NT2/D1 (cell line): ENCODE measurements at regions not wholly inside any gene's neighbourhood (a gene's known extent, or its start where the extent isn't known, plus 50 kb on each side); places are given as distances from the start of the nearest gene placed in this dataset.

Experiments
- DNase-seq: peaks from one replicate; pipeline ENCODE4 v3.0.0-alpha.2; 2011; ENCODE audit warnings: low read depth, low spot score
- H3K27me3 ChIP-seq: 2 replicates; pipeline ENCODE4 v1.6.0; 2011; ENCODE audit warnings: mild to moderate bottlenecking; ENCODE audit not compliant: insufficient read length, insufficient read depth
- H3K36me3 ChIP-seq: 2 replicates; pipeline ENCODE4 v1.6.1; 2011; ENCODE audit warnings: mild to moderate bottlenecking, low read length, mixed read lengths; ENCODE audit not compliant: insufficient read depth, insufficient read length
- H3K4me1 ChIP-seq: 2 replicates; pipeline ENCODE4 v1.5.1; 2011; ENCODE audit not compliant: insufficient read depth, insufficient read length
- H3K4me3 ChIP-seq: 2 replicates; pipeline ENCODE4 v1.5.1; 2011; ENCODE audit warnings: low read depth; ENCODE audit not compliant: insufficient read length
- H3K9ac ChIP-seq: 2 replicates; pipeline ENCODE4 v1.6.0; 2011; ENCODE audit warnings: low read depth; ENCODE audit not compliant: insufficient read length
- H3K9me3 ChIP-seq: 2 replicates; pipeline ENCODE4 v1.5.1; 2011; ENCODE audit warnings: mild to moderate bottlenecking, low read length; ENCODE audit not compliant: insufficient read depth
- SUZ12 ChIP-seq: IDR thresholded peaks from 2 replicates; pipeline ENCODE4 v1.6.1; 2011; ENCODE audit not compliant: insufficient read length, insufficient read depth; ENCODE audit errors: extremely low read depth
- YY1 ChIP-seq: IDR thresholded peaks from 2 replicates; pipeline ENCODE4 v1.6.1; 2011; ENCODE audit not compliant: insufficient read length, insufficient read depth
- ZNF274 ChIP-seq: IDR thresholded peaks from 2 replicates; pipeline ENCODE4 v1.6.1; 2011; ENCODE audit warnings: mild to moderate bottlenecking, low read depth, low read length

DNA sequence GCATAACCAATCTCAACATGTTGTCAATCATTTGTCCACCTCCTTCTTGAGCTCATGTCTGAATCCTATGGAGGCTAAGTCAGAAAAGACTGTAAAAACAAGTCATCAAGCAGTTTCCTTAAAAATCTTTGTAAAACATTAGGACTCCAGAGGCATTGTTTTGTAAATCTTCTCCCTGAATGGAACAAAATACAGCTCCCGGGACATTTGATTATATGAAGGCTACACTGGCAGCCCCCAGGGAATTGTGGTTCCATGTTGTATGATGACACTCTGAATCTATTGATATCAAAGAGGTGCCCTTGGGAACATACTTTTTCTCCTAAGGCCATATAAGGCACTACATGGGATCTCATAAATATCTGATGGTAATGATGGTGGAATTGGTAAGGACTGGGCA lies 83.2 kb upstream of the NUDT12 start:
- peaks cover 2% of the 10 kb centered on the region for H3K4me1 ChIP-seq
- H3K4me3 ChIP-seq = no peak overlapping the region
- H3K9ac ChIP-seq = no peak overlapping the region
- H3K9me3 ChIP-seq = no peaks in the 10 kb centered on the region
- H3K27me3 ChIP-seq = no peaks in the 10 kb centered on the region
- H3K36me3 ChIP-seq = no peaks in the 10 kb centered on the region
- TF ChIP-seq SUZ12 (no peak), ZNF274 (no peak), YY1 (no peak)
- DNase-seq = no peak

DNA sequence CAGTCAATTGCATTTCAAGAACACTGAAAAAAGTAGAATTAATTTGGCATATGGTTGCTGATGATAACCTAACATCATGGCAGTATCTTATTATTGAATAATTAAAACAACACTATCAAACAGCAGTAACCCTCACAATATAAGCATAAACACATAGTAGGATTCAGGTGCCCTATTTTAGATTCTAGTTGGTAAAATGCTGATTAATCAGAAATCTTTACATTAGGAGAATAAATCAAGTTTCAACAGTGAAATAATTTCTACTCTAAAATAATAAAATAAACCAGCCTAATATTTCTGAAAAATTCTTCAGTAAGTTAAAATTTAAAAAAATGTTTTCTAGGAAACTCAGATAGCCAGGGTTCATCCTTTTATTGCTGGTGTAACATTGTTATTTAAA lies 76.4 kb upstream of the NUDT12 start:
- DNase-seq = no peak
- H3K36me3 ChIP-seq = no peaks in the 10 kb centered on the region
- no peak for TF ChIP-seq YY1
- TF ChIP-seq SUZ12 = no peak
- no peak for TF ChIP-seq ZNF274
- no peak overlapping the region for H3K9ac ChIP-seq
- no peaks in the 10 kb centered on the region for H3K27me3 ChIP-seq
- no peaks in the 10 kb centered on the region for H3K9me3 ChIP-seq
- no peak overlapping the region for H3K4me3 ChIP-seq
- no peaks in the 10 kb centered on the region for H3K4me1 ChIP-seq

DNA sequence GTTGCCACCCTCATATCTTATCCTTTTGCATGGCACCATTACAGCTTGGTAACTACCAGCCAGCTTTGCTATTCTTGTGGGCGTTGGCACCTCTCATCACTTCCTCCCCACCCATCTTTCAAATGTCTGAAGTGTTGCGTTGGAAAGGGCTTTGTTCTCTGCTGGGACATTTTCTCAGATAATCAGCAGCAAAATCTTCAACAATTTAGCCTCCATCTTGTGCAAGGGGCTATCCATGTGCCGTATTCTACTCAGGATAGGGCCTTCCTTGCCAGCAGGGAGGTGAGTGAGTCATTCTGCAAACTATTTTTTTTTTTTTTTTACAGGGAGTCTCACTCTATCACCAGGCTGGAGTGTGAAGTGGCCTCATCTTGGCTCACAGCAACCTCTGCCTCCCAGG lies 62.1 kb upstream of the NUDT12 start:
- TF ChIP-seq YY1 (no peak), ZNF274 (no peak), SUZ12 (no peak)
- H3K36me3 ChIP-seq = no peaks in the 10 kb centered on the region
- H3K4me3 ChIP-seq = no peak overlapping the region
- H3K9ac ChIP-seq = no peak overlapping the region
- H3K9me3 ChIP-seq = no peaks in the 10 kb centered on the region
- no peak for DNase-seq
- H3K4me1 ChIP-seq = no peaks in the 10 kb centered on the region
- H3K27me3 ChIP-seq = no peaks in the 10 kb centered on the region

DNA sequence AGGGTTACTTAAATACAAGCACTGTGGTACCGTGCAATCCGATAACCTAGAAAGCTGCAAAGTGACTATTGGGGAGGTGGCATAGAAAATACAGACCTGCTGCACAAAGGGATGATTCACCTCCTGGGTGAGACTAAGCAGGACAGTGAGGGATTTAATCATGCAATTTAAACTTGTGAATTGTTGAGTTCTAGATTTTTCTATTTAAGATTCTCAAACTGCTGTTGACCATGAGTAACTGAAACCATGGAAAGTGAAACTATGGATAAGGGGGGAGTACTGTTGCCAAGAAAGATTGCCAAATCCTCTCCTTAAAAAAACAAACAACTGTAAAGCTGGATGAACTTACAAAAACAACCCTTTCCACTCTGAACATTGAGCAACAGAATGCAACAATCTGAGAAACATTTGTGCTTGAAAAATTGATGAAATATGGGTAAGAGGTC lies 61.5 kb upstream of the NUDT12 start:
- Histone ChIP-seq H3K4me3 (no peak overlapping the region), H3K9ac (no peak overlapping the region), H3K36me3 (no peaks in the 10 kb centered on the region), H3K27me3 (no peaks in the 10 kb centered on the region), H3K9me3 (no peaks in the 10 kb centered on the region), H3K4me1 (no peaks in the 10 kb centered on the region)
- no peak for DNase-seq
- TF ChIP-seq SUZ12 (no peak), ZNF274 (no peak), YY1 (no peak)

DNA sequence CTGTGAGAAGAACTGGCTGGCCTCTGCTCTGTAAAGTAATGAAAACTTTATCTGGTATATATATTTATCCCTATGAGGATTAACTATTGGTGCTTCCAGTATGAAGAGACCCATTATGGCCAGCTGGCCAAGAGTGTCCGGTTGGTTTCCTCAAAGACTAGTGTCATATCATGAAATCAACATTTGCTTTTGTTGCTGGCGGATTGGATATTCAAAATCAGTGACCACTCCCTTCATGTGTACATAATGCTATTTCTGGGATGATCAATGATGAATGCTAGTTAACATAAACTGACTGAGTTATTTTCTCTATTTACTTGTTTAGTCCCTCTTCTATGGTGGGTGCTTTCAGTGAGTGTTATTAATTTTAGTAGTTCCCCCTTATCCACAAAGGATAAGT lies 60.8 kb upstream of the NUDT12 start:
- no peaks in the 10 kb centered on the region for H3K27me3 ChIP-seq
- no peak overlapping the region for H3K4me3 ChIP-seq
- no peak overlapping the region for H3K9ac ChIP-seq
- H3K36me3 ChIP-seq = no peaks in the 10 kb centered on the region
- TF ChIP-seq ZNF274 = no peak
- TF ChIP-seq YY1 = no peak
- no peak for TF ChIP-seq SUZ12
- H3K9me3 ChIP-seq = no peaks in the 10 kb centered on the region
- DNase-seq = no peak
- no peaks in the 10 kb centered on the region for H3K4me1 ChIP-seq

DNA sequence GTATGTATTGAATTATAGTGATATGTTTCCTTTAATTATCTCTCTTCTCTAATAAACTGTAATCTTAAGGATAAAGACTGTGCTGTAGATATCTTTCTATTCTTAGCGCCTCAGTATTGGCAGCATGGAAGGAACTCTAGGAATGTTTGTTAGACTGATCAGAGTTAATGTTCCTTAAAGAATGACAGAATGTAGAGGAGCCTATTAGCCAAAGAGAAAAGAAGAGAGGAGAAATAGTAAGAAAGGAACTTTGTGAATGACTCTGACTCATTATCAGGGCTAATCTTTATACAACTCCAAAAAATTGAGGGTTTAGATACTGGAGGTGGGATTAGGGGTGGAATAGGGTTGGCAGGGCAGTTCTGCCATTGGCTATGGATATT lies 59.0 kb upstream of the NUDT12 start:
- Histone ChIP-seq H3K36me3 (no peaks in the 10 kb centered on the region), H3K27me3 (no peaks in the 10 kb centered on the region), H3K9ac (no peak overlapping the region), H3K4me1 (no peaks in the 10 kb centered on the region), H3K4me3 (no peak overlapping the region), H3K9me3 (no peaks in the 10 kb centered on the region)
- no peak for DNase-seq
- no peak for TF ChIP-seq YY1
- no peak for TF ChIP-seq ZNF274
- no peak for TF ChIP-seq SUZ12

DNA sequence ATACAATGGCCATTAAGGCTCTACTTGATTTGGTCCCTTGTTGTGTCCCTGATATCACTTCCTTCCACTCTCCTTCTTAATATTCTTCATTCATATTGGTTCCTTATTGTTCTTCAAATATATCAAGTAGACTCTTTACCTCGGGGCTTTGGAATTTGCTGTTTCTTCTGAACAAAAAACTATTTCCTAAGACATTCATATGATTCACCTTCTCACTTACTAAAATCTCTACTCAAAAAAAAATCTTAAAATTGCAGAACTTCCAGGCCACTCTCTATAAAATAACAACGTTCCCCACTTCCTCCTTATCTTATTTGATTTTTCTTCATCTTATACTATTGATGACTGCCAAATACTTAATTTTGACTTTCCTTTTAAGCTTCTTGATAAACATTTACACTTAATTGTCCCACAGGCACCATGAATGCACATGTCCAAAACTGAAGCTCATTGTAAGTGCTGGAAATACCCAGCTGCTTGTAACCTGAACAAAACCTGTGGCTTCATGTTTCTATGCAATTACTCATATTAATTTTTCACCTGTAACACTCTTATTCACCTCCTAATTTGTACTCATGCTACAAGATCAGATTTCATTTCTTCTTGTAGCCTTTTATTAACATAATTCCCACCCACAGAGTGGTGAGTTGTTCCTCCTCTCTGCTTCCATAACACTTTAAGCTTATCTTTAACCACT lies 58.4 kb upstream of the NUDT12 start:
- no peak for TF ChIP-seq ZNF274
- no peak for TF ChIP-seq SUZ12
- Histone ChIP-seq H3K9ac (no peak overlapping the region), H3K4me1 (no peaks in the 10 kb centered on the region), H3K4me3 (no peak overlapping the region), H3K9me3 (no peaks in the 10 kb centered on the region), H3K36me3 (no peaks in the 10 kb centered on the region), H3K27me3 (no peaks in the 10 kb centered on the region)
- DNase-seq = no peak

DNA sequence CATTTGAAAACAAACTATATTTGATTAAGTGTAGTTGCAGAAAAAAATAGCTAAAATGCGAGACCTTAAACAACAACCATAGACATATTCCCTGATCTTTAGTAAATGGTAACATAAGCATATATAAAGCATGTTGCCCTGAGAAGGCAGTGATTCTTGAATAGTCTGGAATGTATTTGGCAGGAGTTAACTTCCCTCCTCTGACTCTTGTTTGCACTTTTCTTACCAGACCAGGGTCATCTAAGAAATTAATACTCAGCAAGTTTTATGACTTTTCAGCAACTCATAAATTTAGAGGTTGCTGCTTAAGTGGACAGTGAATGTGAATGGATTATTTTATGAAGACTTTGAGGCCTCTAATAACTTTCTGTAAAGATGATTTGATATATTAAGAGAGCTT lies 55.3 kb upstream of the NUDT12 start:
- Histone ChIP-seq H3K36me3 (no peaks in the 10 kb centered on the region), H3K27me3 (no peaks in the 10 kb centered on the region), H3K4me1 (no peaks in the 10 kb centered on the region), H3K9ac (no peak overlapping the region), H3K9me3 (no peaks in the 10 kb centered on the region), H3K4me3 (no peak overlapping the region)
- no peak for TF ChIP-seq YY1
- no peak for TF ChIP-seq SUZ12
- TF ChIP-seq ZNF274 = no peak
- no peak for DNase-seq
